NCI-H1694 treated with DMSO at 0.1 percent for 48 hours (cell line): ENCODE measurements at regions not wholly inside any gene's neighbourhood (a gene's known extent, or its start where the extent isn't known, plus 50 kb on each side); places are given as distances from the start of the nearest gene placed in this dataset.

Source experiments
- DNase-seq: peaks from one replicate; lab custom pipeline; 2025; lab: John Stamatoyannopoulos, UW

DNA sequence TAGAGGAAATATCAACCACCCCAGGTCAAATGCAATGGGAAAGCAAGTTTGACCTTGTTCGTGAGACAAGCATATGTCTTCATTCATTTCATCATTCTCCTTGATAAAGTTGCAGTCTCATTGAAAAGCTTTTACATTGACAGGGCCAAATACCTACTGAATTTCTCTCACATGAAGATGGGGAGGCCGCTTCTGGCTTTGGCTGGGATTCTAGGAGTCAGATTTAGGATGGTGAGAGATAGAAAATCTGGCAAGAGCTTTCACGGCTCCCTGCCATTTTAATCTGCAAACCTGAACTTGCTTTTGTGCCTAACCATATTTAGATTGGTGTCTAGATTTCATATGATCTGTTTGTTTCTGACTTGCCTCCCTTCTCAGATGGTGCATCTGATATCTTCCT is 88.0 kb downstream of the TMEM100 start:
- no peak for DNase-seq

GRCh38 chr17:55632893-55633292 is 89.8 kb downstream of the TMEM100 start:
- no peak for DNase-seq

- DNase-seq = peak; percentile 95
These were observed 90.4 kb downstream of the TMEM100 start for GRCh38 chr17:55632236-55632635.

DNA sequence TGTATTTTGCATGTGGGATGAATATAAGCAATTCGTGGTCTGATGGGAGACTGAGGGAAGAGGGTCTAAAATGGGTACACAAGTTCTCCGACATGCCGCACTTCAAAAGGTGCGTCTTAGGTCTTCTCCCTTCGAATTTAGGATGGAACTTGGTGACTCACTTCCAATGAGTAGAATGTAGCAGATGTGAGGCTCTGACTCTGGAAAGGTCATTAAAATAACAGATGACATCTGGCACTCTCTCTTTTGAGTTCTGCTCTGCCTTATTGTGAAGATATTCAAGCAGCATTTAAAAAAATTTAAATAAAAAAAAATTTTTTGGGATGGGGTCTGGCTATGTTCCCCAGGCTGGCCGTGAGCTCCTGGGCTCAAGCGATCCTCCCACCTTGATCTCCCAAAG is 92.7 kb downstream of the TMEM100 start:
- peak; percentile 82 for DNase-seq

GRCh38 chr17:55625521-55625920 is 97.1 kb downstream of the TMEM100 start:
- no peak for DNase-seq

- DNase-seq = no peak
These were observed 97.8 kb downstream of the TMEM100 start for GRCh38 chr17:55624772-55625433.

DNA sequence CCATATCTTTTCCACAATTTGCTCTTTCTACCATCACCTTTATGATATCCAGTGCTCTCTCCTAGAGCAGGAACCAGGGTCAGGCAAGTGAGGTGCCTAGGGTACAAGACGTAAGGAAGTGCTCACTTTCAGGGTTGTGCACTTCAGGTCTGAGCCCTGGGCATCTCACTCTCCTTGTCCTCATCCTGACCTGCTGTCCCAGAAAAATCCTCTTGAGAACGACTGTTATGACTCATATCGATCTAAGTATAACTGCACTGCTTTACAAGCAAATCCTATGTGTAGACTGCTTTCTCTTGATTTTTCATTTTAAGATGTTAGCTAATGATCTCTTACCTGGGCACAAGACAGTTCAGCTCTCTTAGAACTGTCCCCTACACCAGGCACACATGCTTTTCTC is 100.1 kb downstream of the TMEM100 start:
- no peak for DNase-seq

DNA sequence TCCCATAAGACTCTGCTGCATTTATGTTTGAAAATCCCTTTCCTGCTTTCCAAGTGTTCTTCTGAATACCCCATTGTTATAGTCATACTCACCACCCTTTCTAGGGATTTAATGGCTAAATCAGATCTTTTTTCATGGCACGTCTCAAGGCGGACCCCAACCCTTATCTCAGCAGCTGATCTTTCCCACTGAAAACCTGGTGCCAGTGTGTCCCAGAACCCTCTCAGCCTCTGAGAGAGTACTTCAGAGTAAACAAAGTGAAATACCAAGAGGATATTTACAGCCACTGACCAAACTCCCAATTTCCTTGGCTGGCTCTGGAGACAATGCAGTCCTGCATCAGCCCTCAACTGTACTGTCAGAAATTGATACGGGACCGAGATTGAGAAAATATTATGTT is 101.7 kb downstream of the TMEM100 start:
- no peak for DNase-seq

- DNase-seq = no peak
These were observed 102.6 kb downstream of the TMEM100 start for GRCh38 chr17:55620023-55620422.

DNA sequence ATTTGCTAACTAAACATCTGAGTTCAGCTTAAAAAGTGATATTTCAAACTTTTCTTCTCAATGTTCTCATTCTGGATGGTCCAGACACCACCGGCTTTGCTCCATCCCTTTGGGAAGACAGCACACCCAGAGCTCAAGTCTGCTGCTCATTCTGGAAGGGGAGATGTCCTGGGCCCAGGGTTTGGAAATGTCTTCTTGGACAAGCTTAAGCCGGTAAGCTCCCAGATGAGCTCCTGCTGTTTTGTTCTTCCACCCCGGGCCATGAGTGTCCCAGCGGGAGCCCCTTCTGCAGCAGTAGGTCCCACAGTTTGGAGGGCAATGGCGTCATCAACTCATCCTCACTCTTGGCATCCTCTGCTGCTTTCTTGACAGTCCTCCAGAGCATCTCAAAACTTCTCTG is 105.2 kb downstream of the TMEM100 start:
- no peak for DNase-seq

DNA sequence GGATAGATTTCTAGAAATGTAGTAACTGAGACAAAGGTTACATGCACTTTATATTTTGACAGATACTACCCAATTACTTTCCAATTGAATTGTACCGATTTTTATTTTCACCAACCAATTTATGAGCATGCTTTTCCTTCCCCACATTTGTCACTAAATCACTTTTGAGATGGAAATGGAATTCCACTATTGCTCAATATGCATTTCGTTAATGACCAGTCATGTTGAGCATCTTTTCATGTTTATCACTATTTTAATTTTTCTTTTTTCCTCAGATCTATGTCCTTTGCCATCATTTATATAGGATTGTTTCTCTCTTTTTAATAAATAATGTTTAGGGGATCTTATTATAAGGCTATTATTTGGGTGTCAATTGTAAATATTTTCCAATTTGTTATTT is 102.8 kb upstream of the SMIM36 start:
- DNase-seq = no peak

- no peak for DNase-seq
These were observed 101.5 kb upstream of the SMIM36 start for GRCh38 chr17:55612691-55613141.

DNA sequence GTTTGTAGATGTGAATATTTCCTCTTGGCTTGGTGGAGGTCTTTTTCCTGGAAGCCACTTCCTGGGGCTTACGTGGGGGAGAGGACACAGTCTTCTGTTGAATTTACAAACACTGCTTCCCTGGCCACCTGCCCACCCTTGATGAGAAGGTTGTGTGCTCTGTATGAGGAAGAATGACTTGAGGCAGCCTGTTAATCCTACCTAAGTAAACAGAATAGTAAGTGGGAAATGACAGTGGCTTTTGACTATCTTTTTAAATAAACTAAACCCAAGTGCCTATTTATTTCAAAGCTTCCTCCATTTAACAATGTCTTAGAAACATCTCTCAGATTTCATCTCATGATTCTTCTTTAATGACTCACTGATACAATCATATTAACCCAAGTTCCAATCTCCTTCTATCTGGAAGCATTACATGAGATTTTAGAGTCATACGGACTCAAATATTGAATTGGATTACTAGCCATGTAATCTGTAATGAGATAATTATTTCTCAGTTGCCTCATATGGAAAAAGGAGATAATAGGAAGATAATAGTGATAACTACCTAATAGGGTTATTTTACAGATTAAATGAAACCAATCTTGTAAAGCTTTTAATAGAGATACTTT is 96.6 kb upstream of the SMIM36 start:
- DNase-seq = no peak

GRCh38 chr17:55606488-55606815 is 95.2 kb upstream of the SMIM36 start:
- DNase-seq = no peak

DNA sequence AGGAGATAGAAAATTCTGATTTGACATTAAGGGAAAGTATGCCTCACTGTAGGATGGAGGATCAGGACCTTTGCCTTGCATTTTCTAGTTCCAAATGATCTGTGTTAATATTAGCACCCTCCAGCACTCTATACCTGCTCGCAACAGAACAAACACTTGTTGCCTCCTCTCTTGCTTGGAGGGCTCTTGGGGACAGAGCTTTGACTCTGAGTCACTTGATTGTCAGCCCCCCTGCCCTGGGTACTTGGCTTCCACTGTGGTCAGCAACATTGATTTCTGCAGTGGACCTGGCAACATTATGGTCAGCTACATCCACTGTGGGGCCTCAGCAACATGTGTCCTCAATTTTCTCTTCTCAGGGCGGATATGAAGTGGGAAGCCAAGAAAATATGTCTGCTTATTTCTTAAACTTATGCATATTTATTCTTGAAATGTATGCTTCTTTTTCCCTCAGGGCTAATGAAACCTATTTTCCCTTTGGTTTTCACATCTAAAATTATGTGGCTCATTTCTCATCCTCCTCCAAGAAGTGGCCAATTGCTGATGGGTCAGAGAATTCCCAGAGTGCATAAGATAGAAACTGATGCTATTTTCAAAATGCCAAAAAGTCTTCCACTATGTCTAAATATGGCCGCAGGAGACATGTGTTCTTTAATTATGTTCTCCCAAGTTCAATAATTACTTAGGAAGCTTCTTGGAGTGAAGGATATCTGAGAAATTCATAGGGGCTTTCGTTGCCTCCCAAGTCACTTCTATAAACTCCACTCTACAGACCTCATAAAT is 94.6 kb upstream of the SMIM36 start:
- DNase-seq = no peak

GRCh38 chr17:55601874-55602364 is 90.7 kb upstream of the SMIM36 start:
- peak; percentile 37 for DNase-seq

- DNase-seq = no peak
These were observed 87.2 kb upstream of the SMIM36 start for GRCh38 chr17:55598495-55598894.

DNA sequence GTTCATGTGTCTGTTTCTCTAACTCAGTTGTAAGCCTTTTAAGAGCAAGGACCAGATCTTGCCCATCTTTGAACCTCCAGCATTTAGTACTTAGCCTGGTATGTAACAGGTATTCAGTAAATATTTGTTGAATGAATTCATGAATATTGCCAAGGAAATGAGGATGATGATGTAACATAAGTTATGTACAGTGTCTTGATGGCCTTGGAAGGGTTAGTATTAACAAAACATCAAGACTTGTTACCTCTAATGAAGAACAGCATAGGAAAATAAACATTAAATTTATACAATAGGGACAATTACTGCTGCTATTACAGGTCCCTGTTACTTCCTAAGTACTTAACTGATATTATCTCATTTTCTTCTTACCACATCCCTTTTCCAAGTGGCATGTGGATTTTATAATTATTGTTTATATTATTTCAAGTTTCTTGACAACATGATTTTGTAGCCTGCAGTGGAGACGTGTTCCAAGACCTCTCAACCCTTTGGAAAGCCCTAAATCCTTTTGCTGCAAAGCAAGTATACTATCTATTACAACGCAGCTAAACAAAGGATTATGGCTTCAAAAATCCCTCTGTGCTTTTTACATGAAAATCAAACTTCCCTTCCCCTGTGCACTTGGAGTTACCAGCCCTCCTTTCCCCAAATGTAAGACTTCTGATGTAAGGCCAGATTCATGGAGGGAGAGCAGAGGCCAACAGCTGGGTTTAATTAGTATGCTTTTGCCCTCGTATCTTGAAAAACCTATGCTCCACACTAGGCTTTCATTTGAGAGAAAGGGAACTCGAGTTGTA is 77.4 kb upstream of the SMIM36 start:
- DNase-seq = no peak

- no peak for DNase-seq
These were observed 76.4 kb upstream of the SMIM36 start for GRCh38 chr17:55587608-55588139.

- no peak for DNase-seq
These were observed 74.4 kb upstream of the SMIM36 start for GRCh38 chr17:55585629-55586028.

DNA sequence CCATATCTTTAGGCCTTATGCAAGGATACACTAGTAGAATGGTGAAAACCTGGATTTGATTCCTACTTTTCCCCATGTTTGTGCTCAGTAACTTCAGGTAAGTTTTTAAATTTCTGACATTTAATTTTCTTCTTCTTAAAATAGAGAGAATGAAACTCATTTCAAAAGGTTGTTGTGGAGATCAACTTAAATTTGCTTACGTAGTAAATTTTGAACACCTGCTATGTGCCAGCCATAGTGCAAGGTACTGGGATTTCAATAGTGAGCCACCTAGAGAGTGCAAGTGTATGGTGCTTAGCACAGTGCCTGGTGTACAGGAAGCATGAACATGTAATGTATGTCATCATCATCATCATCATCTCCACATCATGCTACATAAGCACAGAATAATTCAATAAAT is 73.6 kb upstream of the SMIM36 start:
- DNase-seq = no peak

DNA sequence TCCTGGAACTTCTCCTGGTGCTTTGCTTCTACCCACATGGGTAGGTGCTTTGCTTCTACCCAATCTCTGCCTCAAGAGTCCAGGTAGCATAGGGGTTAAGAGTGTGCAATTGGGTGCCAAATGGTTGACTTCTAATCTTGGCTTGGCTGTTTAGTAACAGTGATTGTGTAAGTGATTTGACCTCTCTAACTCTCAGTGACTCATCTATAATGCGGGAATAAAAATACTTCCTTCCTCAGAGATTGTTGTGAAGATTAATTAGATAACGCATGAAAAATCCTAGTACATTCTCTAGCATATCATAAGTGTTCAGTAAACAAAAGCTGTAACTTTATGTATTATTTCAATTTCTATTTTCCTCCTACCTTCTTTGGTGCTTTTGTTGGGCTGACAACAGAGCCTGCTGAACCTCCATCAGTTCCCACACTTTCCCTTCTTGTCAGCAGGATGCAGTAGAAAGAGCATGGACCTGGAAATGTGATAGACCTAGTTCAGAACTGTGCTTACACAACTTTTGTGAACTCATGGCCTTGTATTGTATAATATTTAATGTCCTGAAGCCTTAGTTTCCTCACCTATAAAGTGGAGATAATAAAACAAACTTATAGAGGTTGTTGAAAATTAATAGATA is 72.9 kb upstream of the SMIM36 start:
- no peak for DNase-seq
